ENCODE measurements at regions not wholly inside any gene's neighbourhood (a gene's known extent, or its start where the extent isn't known, plus 50 kb on each side); places are given as distances from the start of the nearest gene placed in this dataset.

DNA sequence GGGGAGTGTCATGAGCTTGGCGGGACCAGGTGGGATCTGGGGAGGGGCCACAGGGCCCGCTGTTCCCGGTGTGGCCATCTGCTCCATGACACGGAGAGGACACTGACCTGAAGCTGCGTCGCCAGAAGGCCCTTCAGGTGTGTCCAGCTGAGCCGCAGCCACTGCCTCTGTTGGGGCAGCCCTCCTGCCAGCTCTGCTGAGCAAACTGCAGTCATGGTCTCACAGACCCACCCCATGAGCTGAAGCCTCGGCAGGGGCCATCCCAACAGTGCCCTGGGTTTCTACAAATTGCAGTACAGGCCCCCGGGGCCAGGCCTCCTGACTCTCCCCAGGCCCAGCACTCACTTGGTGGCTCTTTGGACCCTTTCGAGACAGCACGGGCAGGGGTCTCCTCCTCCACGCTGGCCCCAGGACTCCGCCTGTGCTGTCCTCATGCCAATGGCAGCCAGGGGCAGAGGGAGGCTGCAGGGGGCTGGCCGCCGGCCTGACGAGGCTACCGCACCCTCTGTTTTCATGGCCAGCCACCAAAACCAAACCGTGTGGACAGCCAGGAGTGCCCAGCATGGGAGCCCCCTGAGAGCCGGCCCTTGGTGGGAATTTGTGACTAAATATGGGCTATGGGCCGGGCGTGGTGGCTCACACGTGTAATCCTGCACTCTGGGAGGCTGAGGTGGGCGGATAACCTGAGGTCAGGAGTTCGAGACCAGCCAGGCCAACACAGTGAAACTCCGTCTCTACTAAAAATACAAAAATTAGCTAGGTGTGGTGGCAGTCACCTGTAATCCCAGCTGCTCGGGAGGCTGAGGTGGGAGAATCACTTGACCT is 175.2 kb upstream of the SALL3 start:
- TF ChIP-seq PLRG1 (conservative IDR thresholded peaks at IDR 0.05) (no peak), ZSCAN22 (CRISPR knock-in tag; IDR thresholded peaks at IDR 0.05) (no peak), AHR (CRISPR knock-in tag; IDR thresholded peaks at IDR 0.05) (no peak)
- TF ChIP-seq, protein P1, sequence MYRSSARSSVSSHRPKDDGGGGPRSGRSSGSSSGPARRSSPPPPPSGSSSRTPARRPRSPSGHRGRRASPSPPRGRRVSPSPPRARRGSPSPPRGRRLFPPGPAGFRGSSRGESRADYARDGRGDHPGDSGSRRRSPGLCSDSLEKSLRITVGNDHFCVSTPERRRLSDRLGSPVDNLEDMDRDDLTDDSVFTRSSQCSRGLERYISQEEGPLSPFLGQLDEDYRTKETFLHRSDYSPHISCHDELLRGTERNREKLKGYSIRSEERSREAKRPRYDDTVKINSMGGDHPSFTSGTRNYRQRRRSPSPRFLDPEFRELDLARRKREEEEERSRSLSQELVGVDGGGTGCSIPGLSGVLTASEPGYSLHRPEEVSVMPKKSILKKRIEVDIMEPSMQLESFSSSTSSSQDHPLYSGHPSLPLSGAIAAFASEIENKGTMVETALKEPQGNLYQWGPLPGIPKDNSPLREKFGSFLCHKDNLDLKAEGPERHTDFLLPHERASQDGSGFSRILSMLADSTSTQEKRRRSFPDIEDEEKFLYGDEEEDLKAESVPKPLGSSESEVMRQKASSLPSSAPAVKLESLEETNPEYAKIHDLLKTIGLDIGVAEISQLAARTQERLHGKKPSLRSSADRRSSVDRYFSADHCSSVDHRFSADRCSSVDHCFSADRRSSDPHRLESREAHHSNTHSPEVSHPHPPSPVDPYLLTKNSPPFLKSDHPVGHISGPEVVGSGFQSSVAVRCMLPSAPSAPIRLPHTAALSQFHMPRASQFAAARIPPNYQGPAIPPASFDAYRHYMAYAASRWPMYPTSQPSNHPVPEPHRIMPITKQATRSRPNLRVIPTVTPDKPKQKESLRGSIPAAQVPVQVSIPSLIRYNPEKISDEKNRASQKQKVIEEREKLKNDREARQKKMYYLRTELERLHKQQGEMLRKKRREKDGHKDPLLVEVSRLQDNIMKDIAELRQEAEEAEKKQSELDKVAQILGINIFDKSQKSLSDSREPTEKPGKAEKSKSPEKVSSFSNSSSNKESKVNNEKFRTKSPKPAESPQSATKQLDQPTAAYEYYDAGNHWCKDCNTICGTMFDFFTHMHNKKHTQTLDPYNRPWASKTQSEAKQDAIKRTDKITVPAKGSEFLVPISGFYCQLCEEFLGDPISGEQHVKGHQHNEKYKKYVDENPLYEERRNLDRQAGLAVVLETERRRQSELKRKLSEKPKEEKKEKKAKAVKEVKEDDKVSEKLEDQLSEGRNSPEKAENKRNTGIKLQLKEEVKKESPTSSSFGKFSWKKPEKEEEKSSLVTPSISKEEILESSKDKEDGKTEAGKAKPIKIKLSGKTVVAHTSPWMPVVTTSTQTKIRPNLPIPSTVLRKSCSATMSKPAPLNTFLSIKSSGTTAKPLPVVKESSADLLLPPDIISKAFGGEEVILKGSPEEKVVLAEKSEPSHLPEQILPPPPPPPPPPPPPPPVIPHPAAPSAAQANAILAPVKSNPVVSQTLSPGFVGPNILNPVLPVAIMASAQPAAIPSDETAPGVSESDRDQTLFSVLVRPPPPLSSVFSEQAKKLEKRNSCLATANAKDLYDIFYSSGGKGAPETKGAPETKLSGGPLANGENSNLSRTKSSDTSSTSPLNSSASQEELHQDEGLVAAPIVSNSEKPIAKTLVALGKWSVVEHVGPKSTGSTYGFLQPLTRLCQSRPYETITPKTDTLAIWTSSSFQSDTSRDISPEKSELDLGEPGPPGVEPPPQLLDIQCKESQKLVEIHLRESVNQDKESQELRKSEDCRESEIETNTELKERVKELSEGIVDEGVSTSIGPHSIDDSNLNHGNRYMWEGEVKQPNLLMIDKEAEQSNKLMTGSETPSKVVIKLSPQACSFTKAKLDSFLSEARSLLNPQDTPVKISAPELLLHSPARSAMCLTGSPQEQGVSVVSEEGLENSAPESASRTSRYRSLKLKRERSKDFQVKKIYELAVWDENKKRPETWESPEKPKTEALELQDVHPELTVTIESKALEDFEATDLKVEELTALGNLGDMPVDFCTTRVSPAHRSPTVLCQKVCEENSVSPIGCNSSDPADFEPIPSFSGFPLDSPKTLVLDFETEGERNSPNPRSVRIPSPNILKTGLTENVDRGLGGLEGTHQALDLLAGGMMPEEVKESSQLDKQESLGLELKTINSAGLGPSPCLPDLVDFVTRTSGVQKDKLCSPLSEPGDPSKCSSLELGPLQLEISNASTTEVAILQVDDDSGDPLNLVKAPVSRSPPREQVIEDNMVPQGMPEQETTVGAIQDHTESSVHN (CRISPR knock-in tag; IDR thresholded peaks at IDR 0.05) = no peak
- TF ChIP-seq, protein P2, sequence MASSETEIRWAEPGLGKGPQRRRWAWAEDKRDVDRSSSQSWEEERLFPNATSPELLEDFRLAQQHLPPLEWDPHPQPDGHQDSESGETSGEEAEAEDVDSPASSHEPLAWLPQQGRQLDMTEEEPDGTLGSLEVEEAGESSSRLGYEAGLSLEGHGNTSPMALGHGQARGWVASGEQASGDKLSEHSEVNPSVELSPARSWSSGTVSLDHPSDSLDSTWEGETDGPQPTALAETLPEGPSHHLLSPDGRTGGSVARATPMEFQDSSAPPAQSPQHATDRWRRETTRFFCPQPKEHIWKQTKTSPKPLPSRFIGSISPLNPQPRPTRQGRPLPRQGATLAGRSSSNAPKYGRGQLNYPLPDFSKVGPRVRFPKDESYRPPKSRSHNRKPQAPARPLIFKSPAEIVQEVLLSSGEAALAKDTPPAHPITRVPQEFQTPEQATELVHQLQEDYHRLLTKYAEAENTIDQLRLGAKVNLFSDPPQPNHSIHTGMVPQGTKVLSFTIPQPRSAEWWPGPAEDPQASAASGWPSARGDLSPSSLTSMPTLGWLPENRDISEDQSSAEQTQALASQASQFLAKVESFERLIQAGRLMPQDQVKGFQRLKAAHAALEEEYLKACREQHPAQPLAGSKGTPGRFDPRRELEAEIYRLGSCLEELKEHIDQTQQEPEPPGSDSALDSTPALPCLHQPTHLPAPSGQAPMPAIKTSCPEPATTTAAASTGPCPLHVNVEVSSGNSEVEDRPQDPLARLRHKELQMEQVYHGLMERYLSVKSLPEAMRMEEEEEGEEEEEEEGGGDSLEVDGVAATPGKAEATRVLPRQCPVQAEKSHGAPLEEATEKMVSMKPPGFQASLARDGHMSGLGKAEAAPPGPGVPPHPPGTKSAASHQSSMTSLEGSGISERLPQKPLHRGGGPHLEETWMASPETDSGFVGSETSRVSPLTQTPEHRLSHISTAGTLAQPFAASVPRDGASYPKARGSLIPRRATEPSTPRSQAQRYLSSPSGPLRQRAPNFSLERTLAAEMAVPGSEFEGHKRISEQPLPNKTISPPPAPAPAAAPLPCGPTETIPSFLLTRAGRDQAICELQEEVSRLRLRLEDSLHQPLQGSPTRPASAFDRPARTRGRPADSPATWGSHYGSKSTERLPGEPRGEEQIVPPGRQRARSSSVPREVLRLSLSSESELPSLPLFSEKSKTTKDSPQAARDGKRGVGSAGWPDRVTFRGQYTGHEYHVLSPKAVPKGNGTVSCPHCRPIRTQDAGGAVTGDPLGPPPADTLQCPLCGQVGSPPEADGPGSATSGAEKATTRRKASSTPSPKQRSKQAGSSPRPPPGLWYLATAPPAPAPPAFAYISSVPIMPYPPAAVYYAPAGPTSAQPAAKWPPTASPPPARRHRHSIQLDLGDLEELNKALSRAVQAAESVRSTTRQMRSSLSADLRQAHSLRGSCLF (CRISPR knock-in tag; IDR thresholded peaks at IDR 0.05; ENCODE audit: borderline replicate concordance) = no peak
- Histone ChIP-seq H2AFZ (ENCODE audit: low read length) (no peak overlapping the region), H3K4me3 (replicated peaks in 1 of 3; ENCODE audit: insufficient read depth in 1 of 3, low read depth in 2 of 3, low read length in 3 of 3) (no peak overlapping the region), H3K9me3 (ENCODE audit: low read length) (no peaks in the 10 kb centered on the region), H3K79me2 (ENCODE audit: insufficient read depth, low read length) (no peaks in the 10 kb centered on the region), H3K36me3 (replicated peaks in 1 of 2; ENCODE audit: control insufficient read depth in 1 of 2, insufficient read depth in 2 of 2, low read length in 2 of 2) (no peaks in the 10 kb centered on the region), H4K20me1 (ENCODE audit: insufficient read depth, low read length) (no peaks in the 10 kb centered on the region), H3K27me3 (ENCODE audit: control insufficient read depth in 1 of 2, insufficient read depth in 2 of 2, low read length in 2 of 2) (peaks cover 3 to 22% of the 10 kb centered on the region in 2 experiments; a peak in 4 of 5 replicates), H3K27ac (ENCODE audit: extremely low read length, insufficient read depth, low read length) (no peak overlapping the region), H3K4me2 (ENCODE audit: low read depth, low read length) (no peak overlapping the region), H3K4me1 (ENCODE audit: insufficient read depth, low read length) (no peaks in the 10 kb centered on the region), H3K9ac (ENCODE audit: insufficient read depth, low read depth, low read length) (no peak overlapping the region)
- in situ Hi-C loops (cut with HindIII; ENCODE audit: extremely low pct_ligation_motif_present, low pct_unique_long_range_greater_than_20kb) = no loop called here
- DNase-seq (ENCODE audit: low spot score) (no peak), FAIRE-seq (no peak), ATAC-seq (no peak)
- WGBS (ENCODE audit: low lambda C conversion rate) = 49% methylated on average over 5 of the region's 26 CpGs
- POLR2A ChIA-PET = no interaction called here
- BruUV-seq (replicated peaks) = no TSS peak
- intact Hi-C loops (cut with micrococcal nuclease; ENCODE audit: unreplicated experiment) = no loop called here
- CTCF ChIA-PET (ENCODE audit: low intra/inter-chr PET ratio, low total read pairs) = no interaction called here

Data from HepG2 (cell line).